OCI-LY7 (cell line): ENCODE measurements at regions not wholly inside any gene's neighbourhood (a gene's known extent, or its start where the extent isn't known, plus 50 kb on each side); places are given as distances from the start of the nearest gene placed in this dataset.
A peak's percentile ranks its signal among the peaks of the same experiment; 100 is the strongest.

ENCODE experiments used
- BruUV-seq: library from RNA; stranded (reverse); fragments of 400-500 nt; replicated peaks from 2 replicates; lab custom pipeline; 2021; lab: Mats Ljungman, UMichigan
- CTCF ChIA-PET: fragments of 300-600 bp; sonication (Branson Sonifier 250); formaldehyde crosslinking; loops from one replicate; lab custom pipeline; 2022; ENCODE audit warnings: antibody characterized with exemption; ENCODE audit not compliant: unreplicated experiment; lab: Charles Lee
- POLR2A ChIA-PET: fragments of 300-600 bp; sonication (Branson Sonifier 250); formaldehyde crosslinking; loops from one replicate; lab custom pipeline; 2022; ENCODE audit warnings: antibody characterized with exemption; lab: Charles Lee
- DNase-seq: peaks from one replicate; pipeline ENCODE4 v3.0.0-alpha.2; 2015; ENCODE audit warnings: low spot score
- H2AFZ ChIP-seq: fragments of 200-600 bp; sonication (generic), shearing (Covaris generic); 2 replicates; pipeline ENCODE4 v1.6.1; 2014; ENCODE audit warnings: mild to moderate bottlenecking, antibody characterized with exemption, low read length, moderate library complexity
- H3K27ac ChIP-seq: fragments of 200-600 bp; sonication (generic); 2 replicates; pipeline ENCODE4 v1.5.1; 2014; ENCODE audit warnings: mixed run types, low read depth, mild to moderate bottlenecking, moderate library complexity, low read length, inconsistent platforms; ENCODE audit not compliant: poor library complexity, severe bottlenecking
- H3K36me3 ChIP-seq: fragments of 200-600 bp; sonication (generic); 2 replicates; pipeline ENCODE4 v1.6.1; 2014; ENCODE audit warnings: mild to moderate bottlenecking, antibody characterized with exemption, low read length, moderate library complexity, mixed read lengths; ENCODE audit not compliant: insufficient read depth
- H3K4me1 ChIP-seq: fragments of 200-600 bp; sonication (generic); 2 replicates; pipeline ENCODE4 v1.5.1; 2014; ENCODE audit warnings: mild to moderate bottlenecking, low read length; ENCODE audit not compliant: insufficient read depth, poor library complexity, severe bottlenecking
- H3K4me2 ChIP-seq: fragments of 200-600 bp; sonication (generic); 2 replicates; pipeline ENCODE4 v1.6.1; 2014; ENCODE audit warnings: mild to moderate bottlenecking, low read length
- H3K4me3 ChIP-seq: fragments of 200-600 bp; sonication (generic); 2 replicates; pipeline ENCODE4 v1.5.1; 2014; ENCODE audit warnings: mild to moderate bottlenecking, low read depth, low read length; ENCODE audit not compliant: poor library complexity, severe bottlenecking
- H3K79me2 ChIP-seq: fragments of 200-600 bp; sonication (generic); 2 replicates; pipeline ENCODE4 v1.6.1; 2016; ENCODE audit warnings: low read depth, mild to moderate bottlenecking, low read length, moderate library complexity, mixed read lengths; ENCODE audit not compliant: insufficient read depth
- H3K9me2 ChIP-seq: fragments of 200-600 bp; sonication (generic); 2 replicates; pipeline ENCODE4 v1.6.1; 2016; ENCODE audit warnings: mild to moderate bottlenecking, low read length, mixed read lengths; ENCODE audit not compliant: insufficient read depth
- H3K9me3 ChIP-seq: fragments of 200-600 bp; sonication (generic); 2 replicates; pipeline ENCODE4 v1.6.1; 2014; ENCODE audit warnings: mild to moderate bottlenecking, mixed run types, low read length, mixed read lengths
- H4K20me1 ChIP-seq: fragments of 200-600 bp; sonication (generic); 2 replicates; pipeline ENCODE4 v1.6.1; 2014; ENCODE audit warnings: mild to moderate bottlenecking, antibody characterized with exemption, low read length, moderate library complexity, mixed read lengths; ENCODE audit not compliant: insufficient read depth
- CTCF ChIP-seq: fragments of 200-600 bp; sonication (generic); conservative IDR thresholded peaks from 2 replicates; pipeline ENCODE4 v1.5.1; 2014; ENCODE audit warnings: mild to moderate bottlenecking, antibody characterized with exemption, low read length, moderate library complexity, mixed read lengths
- EZH2phosphoT487 ChIP-seq: fragments of 200-600 bp; sonication (generic); IDR thresholded peaks from 2 replicates; pipeline ENCODE4 v1.6.1; 2018; ENCODE audit warnings: low read depth, borderline replicate concordance, mild to moderate bottlenecking, mixed run types, antibody characterized with exemption, low read length, moderate library complexity, mixed read lengths
- intact Hi-C: fragments of 100-400 bp; cut with micrococcal nuclease; formaldehyde crosslinking; loops from one replicate; pipeline ENCODE4 v1.10.0; 2022; ENCODE audit not compliant: unreplicated experiment

DNA sequence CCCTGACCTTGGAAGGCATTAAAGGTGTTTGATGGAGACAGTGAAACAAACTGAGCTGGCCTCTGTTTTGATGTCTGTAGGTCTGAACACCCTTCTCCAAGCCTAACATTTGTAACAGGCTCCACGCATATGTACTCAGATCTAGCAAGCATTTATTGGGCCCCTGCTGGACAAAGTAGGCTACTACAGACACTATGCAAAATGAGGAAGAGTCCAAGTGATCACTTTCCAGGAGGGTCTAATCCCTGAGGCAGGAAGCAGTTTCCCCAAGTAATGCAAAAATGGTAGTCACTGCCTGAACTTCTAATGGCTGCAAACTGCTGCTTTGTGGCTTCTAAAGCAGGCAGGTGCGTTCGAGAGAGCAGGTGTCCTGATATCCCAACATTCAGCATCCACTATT, 405.8 kb downstream of the MED13L start:
- ChIA-PET POLR2A (interaction anchor here (1.5 kb wide), 1 partner anchor 10 kb away, joined by 3 read pairs; no protein-coding TSS in a partner anchor), CTCF (no interaction called here)
- Histone ChIP-seq H3K4me3 (no peak overlapping the region), H3K36me3 (no peaks in the 10 kb centered on the region), H3K4me2 (no peak overlapping the region), H3K9me2 (no peaks in the 10 kb centered on the region), H3K9me3 (no peaks in the 10 kb centered on the region), H4K20me1 (no peaks in the 10 kb centered on the region), H3K4me1 (no peaks in the 10 kb centered on the region), H2AFZ (no peak overlapping the region), H3K79me2 (no peaks in the 10 kb centered on the region), H3K27ac (no peak overlapping the region)
- no TSS peak for BruUV-seq
- peak; percentile 74 for TF ChIP-seq CTCF
- no peak for TF ChIP-seq EZH2phosphoT487
- intact Hi-C loops: no loop called here
- peak; percentile 31 for DNase-seq

DNA sequence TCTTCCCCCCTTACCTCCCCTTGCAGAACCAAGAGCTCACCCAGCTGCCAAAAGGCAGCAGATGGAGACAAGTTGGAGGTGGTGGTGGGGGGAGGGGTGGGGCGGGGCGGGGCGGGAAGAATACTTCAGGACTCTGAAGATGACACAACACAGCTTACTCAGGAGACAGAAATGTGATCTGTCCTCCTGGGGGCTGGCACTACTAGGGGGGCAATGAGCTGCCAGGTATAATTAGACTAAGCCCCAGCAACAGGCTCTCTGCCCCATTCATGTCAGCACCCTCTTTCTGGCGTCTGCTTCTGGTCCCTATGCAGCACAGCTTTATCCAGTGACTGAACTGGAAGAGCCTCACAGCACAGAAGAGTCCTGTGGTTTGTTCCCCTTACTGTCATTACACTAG, 407.0 kb downstream of the MED13L start:
- intact Hi-C loops: no loop called here
- no TSS peak for BruUV-seq

More for the DNA sequence above, 407.0 kb downstream of the MED13L start:
- TF ChIP-seq EZH2phosphoT487 (no peak), CTCF (no peak)
- H3K79me2 ChIP-seq: no peaks in the 10 kb centered on the region
- H2AFZ ChIP-seq: no peak overlapping the region
- H3K36me3 ChIP-seq: no peaks in the 10 kb centered on the region
- no peak overlapping the region for H3K4me3 ChIP-seq
- H4K20me1 ChIP-seq: no peaks in the 10 kb centered on the region
- H3K4me1 ChIP-seq: no peaks in the 10 kb centered on the region
- DNase-seq: no peak
- no peak overlapping the region for H3K27ac ChIP-seq
- CTCF ChIA-PET: no interaction called here
- POLR2A ChIA-PET: interaction anchor here (0.6 kb wide), 1 partner anchor 1052 kb away, joined by 6 read pairs; no protein-coding TSS in a partner anchor
- H3K4me2 ChIP-seq: no peak overlapping the region
- no peaks in the 10 kb centered on the region for H3K9me3 ChIP-seq
- H3K9me2 ChIP-seq: no peaks in the 10 kb centered on the region
